UCSD-AML1 (cell line): ENCODE measurements at regions not wholly inside any gene's neighbourhood (a gene's known extent, or its start where the extent isn't known, plus 50 kb on each side); places are given as distances from the start of the nearest gene placed in this dataset.

Experiments used
- DNase-seq: peaks from one replicate; lab custom pipeline; 2025; ENCODE audit not compliant: unreplicated experiment; lab: John Stamatoyannopoulos, UW

DNA sequence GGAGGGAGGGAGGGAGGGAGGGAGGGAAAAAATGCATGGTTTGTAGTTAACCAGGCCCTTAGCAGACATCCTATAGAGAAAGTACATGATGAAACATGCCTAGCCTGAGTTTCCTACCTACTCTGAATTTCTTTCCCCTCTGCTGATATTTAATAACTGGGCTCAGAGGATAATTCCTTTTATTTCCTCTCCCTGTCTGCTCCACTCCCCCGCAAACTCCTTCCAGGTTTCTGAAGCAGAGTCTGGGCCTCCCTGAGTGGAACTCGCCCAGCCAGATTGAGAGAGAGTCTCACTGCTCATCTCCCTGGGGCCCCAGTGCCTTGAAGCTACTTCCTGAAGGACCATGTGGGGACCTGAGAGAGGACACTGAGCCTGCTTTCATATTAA, 111.9 kb upstream of the SLC44A3 start:
- DNase-seq: no peak

DNA sequence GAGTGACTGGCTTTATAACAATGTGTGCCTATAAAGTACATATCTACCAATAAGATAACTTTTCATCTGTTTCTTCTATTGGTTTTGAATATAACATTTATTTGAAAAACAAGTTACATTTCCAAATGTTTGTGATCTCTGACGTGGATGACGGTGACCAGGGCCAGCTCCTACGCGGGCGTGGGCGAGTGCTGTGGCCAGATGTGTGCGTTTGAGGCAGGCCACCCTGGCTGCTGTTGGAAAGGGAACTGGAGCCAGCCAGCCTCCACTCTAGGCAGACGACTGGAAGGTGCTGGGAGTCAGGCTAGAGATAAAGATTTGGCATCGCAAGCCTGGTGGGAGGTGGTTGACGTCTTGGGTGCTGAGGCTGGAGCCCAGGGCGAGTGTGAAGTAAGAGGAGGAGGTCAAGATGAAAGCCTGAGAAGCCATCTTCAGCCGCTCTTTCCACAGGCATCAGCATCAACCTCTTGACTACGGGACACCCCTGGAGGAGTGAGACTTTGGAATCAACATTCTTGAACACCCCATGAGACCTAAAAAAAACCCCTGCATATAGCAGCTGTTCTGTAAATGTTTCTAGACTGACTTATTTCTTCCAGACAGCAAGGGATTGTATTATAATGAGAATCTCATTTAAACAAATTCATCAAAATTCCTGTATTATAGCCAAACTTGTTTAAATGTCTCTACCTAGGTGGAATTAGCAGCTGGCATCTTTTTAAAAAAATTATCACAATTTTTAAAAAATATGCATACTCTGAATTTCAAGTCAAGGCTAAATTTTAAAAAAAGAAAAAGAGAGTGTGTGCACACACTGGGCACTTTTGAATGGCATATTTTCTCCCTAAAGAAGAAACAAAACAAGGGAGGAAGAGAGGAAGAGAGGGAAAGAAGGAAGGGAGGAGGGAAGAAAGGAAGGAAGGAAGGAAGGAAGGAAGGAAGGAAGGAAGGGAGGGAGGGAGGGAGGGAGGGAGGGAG, 112.5 kb upstream of the SLC44A3 start:
- no peak for DNase-seq

DNA sequence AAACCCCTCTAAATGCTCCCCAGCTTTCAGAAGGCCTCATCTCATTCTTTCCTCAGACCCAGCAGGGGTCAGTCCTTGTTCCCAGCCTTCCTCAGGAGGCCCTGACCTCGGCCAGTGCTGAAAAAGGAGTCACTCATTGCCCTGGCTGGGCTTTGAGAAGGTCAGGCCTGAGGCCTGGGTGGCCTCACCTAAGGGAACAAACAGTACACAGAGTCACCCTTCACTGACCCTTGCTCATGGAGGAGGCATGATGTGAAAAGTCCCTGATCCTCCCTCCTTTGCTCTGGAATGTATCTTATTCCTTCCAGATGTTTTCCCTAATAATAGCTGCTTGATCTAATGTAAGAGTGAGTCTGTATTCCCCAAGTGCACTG, 117.7 kb upstream of the SLC44A3 start:
- DNase-seq: no peak

DNA sequence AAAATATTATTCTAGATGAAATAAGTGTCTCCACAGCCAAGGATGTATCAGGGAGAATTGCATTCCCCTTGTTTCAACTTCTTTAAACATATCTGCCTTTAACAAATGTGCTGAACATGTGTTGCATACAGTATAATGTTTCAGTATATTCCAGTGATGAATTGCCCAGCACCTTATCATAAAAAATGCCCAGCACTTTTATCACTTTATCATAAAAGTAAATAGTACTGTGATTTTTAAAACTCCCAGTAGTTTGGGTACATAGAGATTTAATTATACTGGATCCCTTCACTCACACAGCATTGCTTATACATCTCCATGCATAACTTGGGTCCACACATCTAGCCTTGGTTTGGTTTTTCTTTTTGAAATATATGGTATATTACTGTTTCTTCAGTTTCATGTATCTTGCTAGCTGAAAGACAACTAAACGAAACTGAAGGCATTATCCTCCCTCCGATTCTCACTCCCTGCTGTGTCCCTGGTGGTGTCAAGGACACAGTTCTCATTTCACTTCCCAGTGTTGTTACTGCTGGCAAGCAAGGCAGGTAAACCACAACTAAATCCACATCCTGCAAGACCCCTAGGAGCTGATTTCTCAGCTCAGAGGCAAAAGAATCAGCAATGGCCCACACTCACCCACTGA, 118.2 kb upstream of the SLC44A3 start:
- DNase-seq: no peak

DNA sequence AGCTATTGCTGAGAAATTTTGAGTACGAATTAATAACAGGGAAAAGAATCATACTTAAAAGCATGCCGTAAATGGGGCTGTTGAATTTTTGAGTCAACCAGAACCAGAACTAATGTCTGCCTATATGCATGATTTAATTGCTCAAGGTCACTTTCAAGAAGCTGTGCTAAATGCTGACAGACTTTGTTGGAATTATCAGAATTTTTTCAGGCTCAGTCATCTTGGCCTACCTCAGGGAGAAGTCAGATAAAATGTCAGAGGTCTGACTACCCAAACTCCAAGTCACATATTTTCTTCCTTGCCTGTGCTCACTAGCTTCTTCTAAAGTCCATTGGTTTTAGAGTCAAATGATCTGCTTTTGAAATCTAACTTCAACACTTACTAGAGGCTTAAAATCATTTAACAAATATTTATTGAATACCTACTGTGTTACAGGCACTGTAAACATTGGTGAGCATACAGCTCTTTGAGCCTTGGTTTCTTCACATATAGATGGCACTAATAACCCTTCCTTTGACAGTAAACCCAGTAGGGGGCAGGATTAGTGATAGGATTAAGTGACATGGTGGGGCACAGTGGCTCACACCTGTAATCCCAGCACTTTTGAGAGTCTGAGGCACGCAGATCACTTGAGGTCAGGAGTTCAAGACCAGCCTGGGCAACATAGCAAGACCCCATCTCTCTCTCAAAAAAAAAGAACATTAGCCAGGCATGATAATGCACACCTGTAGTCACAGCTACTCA, 121.2 kb upstream of the SLC44A3 start:
- no peak for DNase-seq

DNA sequence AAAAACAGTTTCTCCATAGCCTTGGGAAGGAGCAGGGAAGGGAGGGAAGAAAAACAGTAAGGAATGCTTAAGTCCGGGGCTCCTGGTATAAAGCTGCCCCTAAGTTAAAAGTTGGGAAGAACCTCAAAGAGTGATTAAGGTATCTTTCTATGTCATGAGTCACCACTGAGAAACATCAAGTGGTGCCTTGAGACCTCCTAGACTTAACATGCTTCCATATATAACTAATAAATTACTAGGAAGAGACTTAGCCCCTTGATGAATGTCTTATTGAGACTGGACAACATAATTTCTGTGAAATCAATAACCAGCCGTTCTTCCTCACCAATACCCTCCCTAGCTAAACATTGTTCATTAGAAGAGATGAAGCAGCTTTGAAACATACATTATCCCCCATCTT, 121.8 kb upstream of the SLC44A3 start:
- DNase-seq: no peak

DNA sequence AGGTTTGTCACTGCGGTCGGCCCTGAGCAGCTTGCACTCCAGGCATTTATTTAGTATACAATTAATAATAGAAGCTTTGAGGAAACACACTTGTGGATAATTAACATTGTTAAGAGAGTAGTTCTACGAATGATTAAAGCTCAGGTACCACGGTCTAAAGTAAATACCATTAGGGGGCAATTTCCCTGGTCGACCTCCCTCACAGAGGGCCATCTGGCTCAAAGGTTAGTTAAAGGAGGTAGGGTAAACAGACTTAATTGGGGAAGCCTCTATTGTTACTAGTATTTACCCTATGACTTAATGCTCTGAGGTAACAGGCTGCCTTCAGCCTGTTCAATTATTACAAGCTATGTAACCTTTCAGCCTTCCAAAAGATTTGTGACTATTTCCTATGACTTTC, 122.3 kb upstream of the SLC44A3 start:
- DNase-seq: no peak

DNA sequence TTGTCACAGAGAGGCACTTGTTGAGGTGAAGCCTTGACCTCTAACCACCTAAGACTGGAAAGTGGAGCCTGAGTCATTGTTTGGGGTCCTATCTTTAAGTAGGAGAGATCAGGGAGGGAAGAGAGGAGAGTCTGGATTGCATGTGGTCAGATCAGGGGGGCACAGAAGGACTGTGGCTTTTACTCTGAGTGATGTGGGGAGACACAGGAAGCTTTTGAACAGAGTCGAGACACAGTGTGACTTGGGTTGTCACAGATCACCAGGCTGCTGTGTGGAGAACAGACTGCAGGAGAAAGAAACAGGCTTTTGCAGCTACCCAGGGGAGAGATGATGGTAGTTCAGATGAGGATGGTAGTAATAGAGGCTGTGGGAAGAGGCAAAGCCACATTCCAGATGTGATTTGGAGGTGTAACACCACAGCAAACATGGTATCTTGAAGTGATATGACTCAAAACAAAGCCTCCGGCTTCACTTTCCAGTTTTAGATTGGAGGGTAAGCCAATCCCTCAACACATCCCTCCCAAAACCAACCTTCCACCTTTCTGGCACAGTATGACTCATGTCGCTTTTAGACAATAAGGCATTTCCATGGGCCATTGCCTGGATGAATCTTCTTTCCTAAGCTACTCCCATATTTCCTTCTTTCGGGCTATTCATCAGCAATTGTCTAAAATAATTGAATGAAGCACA, 125.8 kb upstream of the SLC44A3 start:
- no peak for DNase-seq

DNA sequence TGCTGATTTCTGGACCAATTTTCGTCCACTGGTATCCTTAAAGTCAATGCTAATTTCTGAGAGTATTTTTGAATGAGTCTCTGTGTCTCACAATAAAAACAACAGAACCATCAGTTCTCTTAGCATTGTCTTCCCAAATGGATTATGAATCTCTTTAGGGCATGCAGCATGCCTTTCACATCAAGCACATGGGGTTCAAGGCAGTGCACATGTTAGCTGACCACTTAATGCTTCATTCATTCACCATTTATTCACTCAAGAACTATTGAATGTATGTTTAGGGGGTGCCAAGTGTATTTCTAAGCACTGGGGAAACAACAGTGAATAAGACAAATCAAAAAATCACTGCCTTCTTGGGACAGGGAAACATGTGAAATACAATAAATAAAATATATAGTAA, 126.7 kb upstream of the SLC44A3 start:
- DNase-seq: no peak

DNA sequence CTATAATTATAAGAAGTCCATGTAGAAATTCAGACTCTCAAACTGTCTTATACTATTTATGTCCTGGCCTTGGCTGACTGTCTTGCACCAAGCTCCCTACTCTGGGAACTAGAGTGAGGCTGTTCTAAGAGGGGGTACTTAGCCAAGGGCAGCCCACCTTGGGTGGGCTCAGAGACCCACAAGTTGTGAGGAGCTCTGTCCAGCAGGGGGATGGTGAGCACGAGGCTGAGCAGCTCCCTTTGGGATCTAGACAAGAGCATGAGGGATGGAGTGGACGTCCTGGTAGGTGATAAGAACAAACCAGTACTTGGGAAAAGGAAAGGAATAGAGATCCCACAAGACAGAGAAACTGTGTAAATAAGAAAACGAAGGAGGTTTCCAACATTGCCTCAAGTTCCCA, 127.1 kb upstream of the SLC44A3 start:
- no peak for DNase-seq

DNA sequence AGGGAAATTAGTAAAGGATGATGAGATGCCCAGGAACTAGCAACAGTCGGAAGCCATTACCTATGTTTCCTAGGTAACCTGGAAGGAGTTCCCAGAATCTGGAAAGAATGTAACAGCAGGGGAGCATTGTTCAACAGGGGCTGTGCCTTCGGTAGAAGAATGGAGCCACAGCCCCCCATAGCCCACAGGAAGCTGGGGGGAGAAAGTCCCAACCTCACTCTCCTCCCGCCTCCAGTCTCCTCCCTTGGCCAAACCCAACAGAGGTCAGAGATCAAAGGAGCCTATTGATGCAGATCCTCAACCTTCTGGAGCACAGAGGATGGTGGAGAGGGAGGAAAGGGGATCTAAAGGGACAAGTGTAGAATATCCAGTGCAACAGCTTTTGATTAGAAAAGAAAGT, 131.5 kb upstream of the SLC44A3 start:
- DNase-seq: no peak

DNA sequence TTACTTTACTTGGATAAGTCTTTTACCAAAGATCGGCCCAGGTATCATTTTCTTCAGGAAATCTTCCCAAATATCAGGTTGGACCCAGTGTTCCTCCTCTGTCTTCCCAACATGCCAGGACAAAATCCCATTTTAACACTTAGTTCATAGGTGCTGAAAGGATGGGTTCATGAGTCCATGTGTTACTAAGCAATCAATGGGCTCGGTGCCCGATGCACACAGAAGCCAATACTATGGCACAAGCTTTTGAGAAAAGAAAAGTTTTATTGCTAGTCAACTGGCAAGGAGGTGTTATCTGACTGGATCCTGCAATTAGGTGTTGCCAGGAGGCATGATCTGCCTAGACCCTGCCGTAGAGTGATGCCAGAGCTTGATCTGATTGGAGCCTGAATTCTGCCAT, 133.3 kb upstream of the SLC44A3 start:
- no peak for DNase-seq

DNA sequence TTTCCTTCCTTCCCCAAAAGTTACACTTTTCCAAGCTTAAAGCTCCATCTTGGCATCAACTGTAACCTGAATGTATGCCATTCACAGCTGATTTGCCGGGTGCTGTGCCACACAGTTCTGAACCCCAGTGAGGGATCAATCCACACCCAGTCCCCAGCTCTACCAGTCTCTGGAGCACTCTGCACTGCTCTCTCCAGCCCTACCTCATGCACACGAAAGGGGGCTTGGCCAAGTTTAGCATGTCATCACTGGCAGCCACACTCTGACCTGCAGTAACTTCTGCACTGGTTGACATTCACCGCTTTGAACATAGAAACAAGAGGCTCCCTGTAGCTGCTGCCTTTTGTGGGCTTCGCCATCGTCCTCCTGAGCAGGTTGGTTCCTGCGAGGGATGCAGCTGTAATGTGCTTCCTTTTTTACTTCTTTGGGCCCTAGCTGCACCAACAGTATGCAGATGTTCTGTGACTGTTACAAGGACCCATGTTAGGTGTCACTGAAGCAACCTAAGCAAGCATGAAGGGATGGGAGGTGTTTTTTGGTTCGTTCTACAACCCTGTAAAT, 135.4 kb upstream of the SLC44A3 start:
- DNase-seq: no peak

DNA sequence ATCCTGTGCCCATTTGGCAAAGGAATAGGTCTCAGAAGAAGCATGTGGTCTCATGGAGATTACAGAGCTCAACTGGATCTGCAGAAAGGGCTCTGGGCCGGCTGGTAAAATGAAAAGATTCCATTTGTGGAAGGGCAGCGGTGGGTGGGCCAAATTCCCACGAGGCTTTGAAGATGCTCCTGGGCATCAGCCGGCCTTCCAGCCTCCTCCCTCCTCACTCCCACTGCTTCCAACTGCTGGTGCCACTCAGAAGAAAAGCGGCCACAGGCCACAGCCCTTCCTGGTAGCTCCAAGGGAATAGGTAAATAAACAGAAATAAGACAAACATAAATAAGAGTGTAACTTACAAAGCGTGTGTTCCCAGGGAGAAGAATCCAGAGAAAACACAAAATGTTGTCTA, 136.3 kb upstream of the SLC44A3 start:
- no peak for DNase-seq

DNA sequence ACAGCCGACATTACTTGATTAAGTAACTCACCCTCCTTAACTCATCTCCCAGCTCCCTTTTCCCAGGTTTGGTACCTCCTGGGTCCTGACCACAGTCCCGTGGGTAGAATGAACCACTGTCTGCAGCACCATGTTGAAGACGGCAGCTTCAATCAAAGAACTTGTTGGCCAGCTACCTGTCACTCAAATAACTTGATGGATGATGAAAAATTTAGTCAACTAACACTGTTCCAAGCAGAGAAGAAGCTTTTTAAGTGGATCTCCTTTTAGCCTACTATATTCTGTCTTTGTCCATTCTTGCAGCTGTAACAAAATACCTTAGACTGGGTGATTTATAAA, 138.4 kb upstream of the F3 start:
- no peak for DNase-seq

DNA sequence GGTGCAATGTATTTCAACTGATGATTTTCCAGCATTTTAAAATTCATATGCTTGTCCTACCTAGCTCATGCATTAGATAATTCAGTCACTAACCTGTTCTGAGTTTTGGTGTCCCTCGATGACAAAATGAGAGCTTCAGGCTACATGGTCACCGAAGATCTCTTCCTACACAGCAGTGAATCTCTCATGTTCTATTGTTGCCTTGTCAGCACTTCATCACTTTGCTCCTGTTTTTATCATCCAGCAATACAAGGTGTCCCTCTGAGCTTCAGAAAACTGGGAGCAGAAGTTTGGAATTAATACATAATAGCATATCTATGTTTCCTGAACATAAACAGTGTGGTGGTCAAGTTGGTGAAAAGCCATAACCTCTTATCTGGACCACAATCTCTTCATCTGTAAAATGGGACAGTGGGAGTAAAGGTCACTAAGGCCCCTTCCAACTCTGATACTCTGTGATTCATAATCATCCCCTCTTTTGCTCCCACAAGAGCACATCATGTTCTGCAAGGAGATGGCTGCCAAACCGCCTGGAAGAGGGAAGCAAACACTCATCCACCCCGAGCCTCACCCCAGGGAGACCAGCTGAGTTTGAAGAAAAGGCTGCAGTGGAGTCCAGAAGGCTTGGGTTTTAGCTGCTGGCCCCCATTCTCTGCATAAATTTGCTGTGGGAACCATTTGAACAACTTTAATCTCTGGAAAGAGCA, 137.9 kb upstream of the F3 start:
- no peak for DNase-seq

DNA sequence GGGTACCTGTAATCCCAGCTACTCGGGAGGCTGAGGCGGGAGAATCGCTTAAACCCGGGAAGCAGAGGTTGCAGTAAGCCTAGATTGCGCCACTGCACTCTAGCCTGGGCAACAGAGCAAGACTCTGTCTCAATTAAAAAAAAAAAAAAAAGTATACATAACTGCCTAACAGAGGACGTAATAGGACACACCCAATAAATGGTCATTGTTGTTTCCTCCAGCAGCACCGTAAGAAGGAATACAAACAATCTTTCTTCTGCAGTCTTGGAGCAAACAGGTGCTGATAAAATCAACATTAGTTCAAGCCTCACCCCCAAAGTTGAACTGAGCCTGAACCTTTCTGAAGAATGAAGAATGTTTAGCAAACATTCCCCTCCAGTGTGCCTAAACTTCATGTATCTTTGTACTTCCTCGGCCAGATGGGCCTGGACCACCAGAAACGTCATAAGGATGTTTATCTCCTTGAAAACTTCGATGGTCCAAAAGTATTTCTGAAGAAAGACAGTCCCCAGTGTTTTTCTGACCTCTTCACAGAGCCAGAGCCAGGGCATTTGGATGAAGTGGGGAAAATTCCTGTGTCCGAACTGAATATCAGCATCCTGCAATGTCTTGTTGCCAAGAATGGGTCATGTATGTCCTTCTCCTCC, 136.8 kb upstream of the F3 start:
- DNase-seq: no peak

DNA sequence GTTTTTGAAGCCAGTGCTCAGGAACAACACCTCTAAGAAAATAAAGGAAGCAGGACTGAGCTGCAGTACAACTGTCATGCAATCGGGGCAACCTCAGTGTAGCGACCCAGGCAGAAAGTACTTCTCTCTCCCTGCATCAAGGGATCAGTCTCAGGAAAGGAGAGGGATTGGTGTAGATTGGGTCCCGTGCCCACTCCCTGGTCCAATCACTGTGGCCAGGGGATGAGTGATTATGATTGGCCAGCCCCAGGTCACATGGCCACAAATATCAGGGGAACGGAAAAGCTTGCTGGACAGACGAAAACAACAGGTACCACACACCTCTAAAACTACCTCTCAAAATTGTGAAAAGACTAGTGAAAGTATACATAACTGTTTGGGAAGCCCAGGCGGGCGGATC, 136.2 kb upstream of the F3 start:
- DNase-seq: no peak

DNA sequence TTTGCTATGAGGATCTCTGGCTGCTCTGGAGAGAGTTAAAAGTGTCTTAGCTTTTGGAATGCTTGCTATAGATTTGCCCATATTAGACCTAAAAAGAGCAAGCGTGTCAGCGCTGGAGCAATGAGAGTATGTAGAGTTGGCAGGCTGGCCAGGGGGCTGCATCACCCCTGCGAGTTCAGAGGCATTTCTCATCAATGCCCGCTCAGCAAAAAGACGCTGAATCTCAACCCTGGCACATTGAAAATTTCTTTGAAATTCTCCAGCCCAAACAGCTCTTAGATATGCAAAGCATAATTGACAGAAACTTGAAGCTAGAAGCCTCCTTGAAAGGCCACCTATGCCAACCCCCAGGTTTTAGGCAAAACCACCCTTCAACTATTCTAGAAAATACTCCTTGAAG, 135.5 kb upstream of the F3 start:
- DNase-seq: no peak

DNA sequence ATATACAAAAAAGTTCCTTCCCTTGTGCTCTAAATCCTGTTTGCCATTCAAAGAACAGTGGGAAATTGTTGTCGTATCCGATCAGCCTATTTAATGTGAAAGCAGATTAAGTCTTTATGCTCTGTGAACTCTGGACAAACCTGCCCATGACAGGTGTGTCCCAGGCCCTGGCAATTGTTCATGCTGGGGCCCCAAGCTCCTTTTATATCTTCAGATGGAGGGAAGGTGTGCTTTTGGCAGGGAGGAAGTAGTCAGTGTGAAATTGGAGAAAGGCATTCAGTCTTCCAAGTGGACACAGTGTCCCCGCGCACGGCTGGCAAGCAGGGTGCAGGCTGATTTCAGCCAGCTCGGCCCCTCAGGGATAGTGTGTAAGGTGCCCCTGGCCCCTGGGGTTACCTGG, 135.1 kb upstream of the F3 start:
- DNase-seq: no peak
